Fibroblast of mammary gland (primary cell): ENCODE measurements at regions not wholly inside any gene's neighbourhood (a gene's known extent, or its start where the extent isn't known, plus 50 kb on each side); places are given as distances from the start of the nearest gene placed in this dataset.

Source experiments
- DNase-seq: peaks from one replicate; pipeline ENCODE4 v3.0.0-alpha.2; 2010; ENCODE audit warnings: low read depth
- H3K4me3 ChIP-seq: 2 replicates; pipeline ENCODE4 v1.5.1; 2011; ENCODE audit warnings: low read depth, mild to moderate bottlenecking, low read length, moderate library complexity; ENCODE audit not compliant: control insufficient read depth
- TF ChIP-seq, protein P1 (sequence below): conservative IDR thresholded peaks from 2 replicates; pipeline ENCODE4 v1.5.1; 2011; ENCODE audit warnings: low read depth, low read length, inconsistent platforms; ENCODE audit not compliant: control insufficient read depth, insufficient read depth

DNA sequence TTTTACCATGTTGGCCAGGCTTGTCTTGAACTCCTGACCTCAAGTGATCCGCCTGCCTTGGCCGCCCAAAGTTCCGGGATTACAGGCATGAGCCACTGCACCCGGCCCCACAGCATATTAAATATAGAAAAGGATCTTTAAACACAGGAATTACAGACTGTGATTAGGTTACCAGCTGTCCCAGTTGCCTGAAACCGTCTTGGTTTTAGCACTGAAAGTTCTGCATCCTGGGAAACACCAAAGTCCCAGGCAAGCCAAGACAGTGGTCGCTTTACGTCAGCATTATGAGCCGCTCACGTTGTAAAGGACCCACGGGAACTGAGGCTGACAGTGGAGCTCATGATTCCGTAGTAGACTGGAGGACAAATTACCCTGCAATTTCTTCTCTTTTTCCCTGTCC, 69.0 kb upstream of the FAM180A start:
- DNase-seq: no peak
- TF ChIP-seq, protein P1, sequence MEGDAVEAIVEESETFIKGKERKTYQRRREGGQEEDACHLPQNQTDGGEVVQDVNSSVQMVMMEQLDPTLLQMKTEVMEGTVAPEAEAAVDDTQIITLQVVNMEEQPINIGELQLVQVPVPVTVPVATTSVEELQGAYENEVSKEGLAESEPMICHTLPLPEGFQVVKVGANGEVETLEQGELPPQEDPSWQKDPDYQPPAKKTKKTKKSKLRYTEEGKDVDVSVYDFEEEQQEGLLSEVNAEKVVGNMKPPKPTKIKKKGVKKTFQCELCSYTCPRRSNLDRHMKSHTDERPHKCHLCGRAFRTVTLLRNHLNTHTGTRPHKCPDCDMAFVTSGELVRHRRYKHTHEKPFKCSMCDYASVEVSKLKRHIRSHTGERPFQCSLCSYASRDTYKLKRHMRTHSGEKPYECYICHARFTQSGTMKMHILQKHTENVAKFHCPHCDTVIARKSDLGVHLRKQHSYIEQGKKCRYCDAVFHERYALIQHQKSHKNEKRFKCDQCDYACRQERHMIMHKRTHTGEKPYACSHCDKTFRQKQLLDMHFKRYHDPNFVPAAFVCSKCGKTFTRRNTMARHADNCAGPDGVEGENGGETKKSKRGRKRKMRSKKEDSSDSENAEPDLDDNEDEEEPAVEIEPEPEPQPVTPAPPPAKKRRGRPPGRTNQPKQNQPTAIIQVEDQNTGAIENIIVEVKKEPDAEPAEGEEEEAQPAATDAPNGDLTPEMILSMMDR: no peak
- no peak overlapping the region for H3K4me3 ChIP-seq

DNA sequence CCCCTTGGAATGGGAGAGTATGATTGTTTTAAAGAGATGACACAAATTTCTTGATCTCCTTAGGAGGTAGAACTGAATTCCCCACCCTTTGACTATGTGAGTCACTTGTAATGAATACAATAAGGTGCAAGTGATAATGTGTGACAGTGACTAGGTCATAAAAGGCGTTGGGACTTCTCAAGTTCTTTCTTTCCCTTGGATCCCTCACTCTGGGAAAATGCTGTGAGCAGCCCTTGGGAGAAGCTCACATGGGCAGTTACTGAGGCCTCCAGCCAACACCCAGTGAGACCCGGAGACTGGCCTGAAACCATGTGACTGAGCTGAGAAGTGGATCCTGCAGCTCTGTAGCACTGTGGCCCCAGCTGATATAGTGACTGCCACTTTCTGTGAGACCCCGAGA, 66.4 kb upstream of the FAM180A start:
- no peak overlapping the region for H3K4me3 ChIP-seq
- TF ChIP-seq, protein P1: no peak
- no peak for DNase-seq

DNA sequence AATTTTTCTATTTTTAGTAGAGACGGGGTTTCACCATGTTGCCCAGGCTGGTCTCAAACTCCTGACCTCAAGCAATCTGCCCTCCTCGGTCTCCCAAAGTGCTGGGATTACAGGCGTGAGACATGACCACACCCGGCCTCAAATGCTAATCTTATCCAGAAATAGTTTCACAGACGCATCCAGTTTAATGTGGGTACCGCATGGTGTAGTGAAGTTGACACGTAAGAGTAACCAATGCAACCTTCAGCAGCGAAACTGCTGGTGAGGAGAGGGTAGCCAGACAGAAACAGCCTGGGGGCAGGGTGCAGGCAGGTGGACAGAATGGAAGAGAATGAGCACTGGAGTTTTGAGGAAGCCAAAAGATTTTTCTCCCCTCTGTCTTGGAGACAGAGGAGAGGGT, 63.5 kb upstream of the FAM180A start:
- TF ChIP-seq, protein P1: no peak
- DNase-seq: no peak
- H3K4me3 ChIP-seq: no peak overlapping the region

DNA sequence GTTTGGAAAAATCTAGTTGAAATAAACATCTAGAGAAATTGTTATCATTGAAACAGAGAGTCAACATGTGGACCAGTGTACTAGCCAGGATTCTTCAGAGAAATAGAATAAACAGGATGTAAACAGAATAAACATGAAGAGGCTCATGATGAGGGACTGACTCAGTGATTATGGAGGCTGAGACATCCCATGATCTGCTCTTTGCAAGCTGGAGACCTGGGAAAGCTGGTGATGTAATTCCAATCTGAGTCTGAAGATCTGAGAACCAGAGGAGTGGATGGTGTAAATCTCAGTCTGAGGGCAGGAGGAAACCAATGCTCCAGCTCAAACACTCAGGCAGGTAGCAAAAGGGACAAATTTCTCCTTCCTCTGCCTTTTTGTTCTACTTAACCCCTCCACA, 62.9 kb upstream of the FAM180A start:
- peak; percentile 45 for DNase-seq
- H3K4me3 ChIP-seq: no peak overlapping the region
- TF ChIP-seq, protein P1: no peak

DNA sequence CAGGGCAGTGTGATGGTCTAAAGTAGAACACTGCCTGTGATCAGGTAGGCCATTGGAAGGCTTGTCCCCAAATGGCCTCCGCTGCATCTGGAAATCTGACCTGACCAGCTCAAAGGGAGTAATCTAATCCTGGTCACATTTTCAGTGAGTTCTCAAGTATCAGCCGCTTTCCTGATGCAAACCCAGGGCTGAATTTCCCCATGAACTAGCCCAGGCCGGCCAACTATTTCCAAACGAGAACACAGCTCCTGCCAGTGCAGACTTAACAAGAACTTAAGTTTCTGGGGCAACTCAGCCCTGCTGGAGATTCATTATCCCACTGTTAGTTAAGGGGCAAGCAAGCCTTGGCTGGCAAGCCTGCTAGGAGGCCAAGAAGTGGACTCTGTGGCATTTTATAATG, 59.6 kb upstream of the FAM180A start:
- TF ChIP-seq, protein P1: no peak
- DNase-seq: no peak
- H3K4me3 ChIP-seq: no peak overlapping the region

DNA sequence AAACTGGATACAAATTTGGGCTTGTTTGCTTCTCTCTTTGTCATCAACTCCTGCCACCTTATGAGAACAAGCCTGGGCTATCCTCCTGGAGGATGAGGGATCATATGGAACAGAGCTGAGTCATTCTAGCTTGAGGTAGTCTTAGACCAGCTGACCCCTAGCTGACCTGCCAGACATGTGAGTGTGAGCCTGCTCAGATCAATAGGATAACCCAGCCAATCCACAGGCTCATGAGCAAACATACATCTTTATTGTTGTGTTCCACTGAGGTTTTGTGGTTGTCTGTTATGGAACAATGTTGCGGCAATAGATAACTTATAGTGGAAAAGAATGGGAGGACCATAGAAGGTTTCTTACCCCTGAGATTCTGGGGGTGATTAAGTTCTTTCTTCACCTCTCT, 54.5 kb upstream of the FAM180A start:
- peak; percentile 55 for DNase-seq
- TF ChIP-seq, protein P1: no peak
- no peak overlapping the region for H3K4me3 ChIP-seq

DNA sequence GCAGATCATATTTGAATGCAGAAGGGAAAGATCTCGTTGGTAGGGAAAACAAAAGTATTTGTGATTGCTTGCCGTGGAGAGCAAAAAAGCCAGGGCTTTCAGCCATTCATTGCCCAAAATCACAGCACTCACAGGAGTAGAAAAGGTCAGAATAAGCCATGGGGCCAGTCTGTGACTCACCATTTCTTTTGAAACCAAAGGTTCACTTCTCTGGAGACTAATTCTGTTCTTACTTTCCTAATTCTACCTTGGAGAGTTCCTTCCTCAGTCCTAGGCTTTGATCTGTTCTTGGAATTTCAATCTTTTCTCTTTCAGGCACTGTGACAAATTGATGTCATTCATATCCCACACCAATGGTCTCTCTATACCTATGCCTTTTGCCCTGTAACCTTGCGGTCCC, 54.1 kb upstream of the FAM180A start:
- DNase-seq: peak; percentile 42
- H3K4me3 ChIP-seq: no peak overlapping the region
- TF ChIP-seq, protein P1: no peak
